NK-92 treated with Interleukin-12 subunit alpha and Interleukin-12 subunit beta, amount 100 ng/mL, for 24 hours (cell line): ENCODE measurements at regions not wholly inside any gene's neighbourhood (a gene's known extent, or its start where the extent isn't known, plus 50 kb on each side); places are given as distances from the start of the nearest gene placed in this dataset.

Source experiments
- DNase-seq: peaks from one replicate; lab custom pipeline; 2025; lab: John Stamatoyannopoulos, UW

DNA sequence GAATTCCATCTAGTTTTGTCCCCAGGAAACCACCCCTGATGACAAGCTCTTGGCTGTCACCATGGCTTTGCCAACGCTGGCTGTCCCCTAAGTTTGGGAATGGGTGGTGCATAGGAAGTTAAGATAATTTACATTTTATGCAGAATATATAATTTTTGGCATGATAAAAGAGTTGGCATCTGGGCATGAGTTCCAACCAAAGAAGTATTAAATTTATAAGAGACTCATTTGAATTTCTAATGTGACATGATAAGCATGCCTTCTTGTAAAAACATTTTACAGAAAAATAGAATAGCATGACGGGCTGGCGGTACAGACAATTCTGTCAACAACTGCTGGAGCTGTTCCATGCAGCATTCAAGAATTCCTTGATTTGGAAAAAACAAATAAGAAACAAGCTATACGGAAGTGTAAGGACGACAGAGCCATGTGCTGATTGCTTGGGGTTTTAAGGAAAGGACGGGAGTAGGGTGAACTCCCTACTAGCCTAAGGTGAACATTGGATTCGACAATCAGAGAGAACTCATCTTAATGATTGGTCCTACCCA lies 106.8 kb upstream of the C1orf21 start:
- DNase-seq = no peak

DNA sequence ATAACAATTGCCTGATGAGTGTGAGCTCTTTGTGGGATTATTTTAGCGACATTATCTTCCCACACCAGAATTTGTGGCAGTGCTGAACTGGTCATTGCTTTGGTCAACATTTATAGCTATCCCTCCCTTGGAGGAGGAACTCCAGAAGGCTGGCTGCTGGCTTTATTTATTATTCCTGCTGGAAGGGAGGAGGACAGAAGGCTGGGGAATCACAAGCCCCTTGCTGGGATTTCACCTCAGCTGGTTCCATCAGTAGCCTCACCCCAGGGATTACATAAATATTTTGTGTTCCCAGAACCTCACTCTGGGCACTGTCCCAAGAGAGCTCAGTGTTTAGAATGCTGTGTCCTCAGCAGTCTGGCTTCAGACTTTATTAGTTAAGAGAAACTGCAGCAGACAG lies 102.8 kb upstream of the C1orf21 start:
- DNase-seq = no peak

DNA sequence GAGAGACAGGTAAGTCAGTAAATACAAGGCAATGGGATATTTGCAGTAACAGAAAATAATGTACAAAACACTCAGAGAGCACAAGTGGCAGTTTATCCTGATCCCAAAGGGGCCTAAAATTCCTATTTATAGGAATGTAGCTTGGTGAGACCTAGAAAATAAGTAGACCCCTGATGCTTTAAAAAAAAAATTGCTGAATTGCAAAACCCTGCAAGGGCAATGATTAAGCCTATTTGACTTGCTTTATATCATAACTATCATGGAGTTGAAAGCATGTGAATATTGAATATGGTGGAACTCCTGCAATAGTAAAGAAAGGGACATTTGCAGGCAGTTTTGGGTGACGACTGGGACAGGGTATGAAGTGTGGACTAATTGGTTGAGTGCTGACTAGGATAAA lies 101.9 kb upstream of the C1orf21 start:
- no peak for DNase-seq

DNA sequence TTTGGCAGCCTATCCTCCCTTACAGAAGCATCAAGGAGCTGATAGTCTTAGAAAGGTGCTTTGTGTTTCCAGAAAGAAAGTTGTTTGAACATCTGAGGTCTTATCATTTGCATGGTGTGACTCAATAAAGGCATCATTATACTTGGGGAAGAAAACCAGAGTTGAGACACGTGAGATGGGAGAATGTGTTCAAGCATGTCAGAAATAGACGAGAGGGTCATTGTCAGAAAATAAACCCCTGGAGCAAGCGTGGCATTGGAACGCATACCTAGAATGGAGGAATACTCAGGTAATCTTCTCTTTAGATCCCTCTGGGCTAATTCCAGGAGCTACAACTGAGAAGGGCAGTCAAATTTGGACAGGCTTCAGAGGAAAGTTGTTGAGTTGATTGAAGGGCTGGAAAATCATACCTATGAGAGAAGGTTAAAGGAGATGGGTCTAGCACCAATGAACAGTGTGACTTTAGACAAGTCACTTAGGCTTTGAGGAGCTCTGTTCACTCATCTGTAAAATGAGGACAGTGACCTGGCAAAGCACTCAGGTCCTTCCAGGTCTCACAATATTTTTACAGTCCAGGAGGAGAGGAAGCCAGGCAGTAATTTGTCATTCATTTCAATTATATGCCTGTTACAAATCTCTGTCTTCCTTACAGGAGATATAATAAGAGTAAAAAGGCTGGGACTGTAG lies 101.3 kb upstream of the C1orf21 start:
- DNase-seq = no peak

GRCh38 chr1:184287001-184287400 lies 99.8 kb upstream of the C1orf21 start:
- DNase-seq = no peak

DNA sequence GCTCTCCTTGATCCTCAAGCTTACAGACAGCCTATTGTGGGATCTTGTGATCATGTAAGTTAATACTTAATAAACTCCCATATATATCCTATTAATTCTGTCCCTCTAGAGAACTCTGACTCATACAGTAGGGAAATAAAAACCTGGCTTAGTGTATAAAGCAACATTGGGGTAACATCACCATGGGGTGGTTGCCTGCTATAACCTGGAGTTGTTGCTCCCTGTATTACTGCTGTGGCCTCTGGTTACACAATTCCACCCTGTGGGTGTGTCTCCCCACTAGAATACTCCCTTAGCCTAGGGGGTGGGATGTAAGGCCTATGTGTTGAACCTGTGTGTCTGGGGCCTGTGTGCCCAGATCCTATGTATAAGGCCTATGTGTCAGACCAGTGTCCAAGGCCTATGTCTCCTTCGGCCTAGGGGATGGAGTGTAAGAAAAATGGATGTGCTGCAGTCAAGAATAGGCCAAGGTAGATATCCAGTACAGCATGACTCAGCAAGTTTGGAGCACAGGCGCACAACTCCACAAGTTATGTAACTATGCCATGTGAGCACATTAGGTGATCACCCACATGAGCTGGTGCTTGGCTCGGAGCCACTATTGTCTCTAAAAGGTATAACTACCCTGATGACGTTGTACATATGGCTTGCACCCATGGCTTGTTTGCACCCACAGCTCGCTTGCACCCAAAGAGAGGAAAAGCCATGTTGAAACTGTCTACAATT lies 96.8 kb upstream of the C1orf21 start:
- no peak for DNase-seq

- DNase-seq = no peak
These were observed 95.1 kb upstream of the C1orf21 start for GRCh38 chr1:184291701-184292100.

DNA sequence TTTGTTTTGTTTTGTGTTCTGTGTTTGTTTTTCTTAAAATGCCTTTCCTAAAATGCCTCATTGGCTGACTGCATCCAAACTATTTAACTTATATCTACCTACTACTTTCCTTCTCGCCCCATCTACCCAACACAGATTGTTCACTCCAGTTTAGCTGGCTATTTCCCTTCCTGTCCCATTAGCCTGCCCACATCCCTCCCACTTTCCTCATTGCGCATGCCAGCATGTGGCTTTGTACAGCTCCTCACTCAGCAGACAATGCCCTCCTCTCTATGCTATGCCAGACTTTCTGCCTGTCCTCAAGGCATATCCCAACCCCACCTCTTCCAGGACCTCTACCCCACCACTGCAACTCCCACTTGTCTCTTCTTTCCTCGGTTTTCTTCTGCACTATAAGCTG lies 94.7 kb upstream of the C1orf21 start:
- no peak for DNase-seq

DNA sequence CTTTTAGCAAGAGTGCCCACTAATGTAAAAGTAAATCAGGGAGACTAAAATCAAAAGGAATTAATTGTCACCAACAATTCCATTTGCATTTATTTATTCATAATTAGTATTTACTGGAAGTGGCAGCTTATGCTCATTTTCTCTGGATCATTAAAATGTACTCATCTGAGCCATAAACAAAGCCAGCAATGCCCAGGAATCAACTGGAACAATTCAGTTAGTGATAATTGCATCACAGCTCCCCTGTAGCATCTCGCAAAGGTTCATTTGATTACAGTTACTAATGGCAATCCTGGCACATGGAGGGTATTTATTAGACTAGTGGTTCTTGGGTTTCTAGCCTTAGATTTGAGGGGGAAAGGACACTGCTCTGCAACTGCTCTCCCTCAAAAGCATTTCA lies 92.7 kb upstream of the C1orf21 start:
- no peak for DNase-seq

GRCh38 chr1:184296466-184297243 lies 90.2 kb upstream of the C1orf21 start:
- DNase-seq = no peak

DNA sequence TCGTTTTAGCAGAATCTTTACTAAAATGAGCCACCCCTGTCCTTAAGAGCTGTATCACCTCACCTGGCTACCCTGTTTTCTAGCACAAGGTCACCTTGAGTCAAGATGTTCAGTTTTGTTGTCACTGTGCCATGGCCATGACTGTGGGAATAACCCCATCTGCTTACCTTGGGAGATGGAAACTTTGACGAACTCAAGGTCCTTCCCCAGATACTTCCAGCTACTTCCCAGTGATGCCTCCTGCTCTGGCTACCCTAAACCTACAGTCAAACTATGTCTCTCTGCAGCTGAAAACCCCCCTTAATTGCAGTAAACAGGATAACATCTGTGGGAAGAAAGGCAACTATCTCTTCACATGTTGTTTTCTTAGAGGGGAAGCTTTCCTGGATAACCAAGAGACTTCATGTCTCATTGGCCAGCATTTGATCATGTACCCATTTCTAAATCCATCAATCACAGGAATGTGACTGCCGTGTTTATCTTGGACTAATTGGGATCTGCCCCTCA lies 89.5 kb upstream of the C1orf21 start:
- no peak for DNase-seq

GRCh38 chr1:184298440-184299405 lies 88.1 kb upstream of the C1orf21 start:
- DNase-seq = no peak

DNA sequence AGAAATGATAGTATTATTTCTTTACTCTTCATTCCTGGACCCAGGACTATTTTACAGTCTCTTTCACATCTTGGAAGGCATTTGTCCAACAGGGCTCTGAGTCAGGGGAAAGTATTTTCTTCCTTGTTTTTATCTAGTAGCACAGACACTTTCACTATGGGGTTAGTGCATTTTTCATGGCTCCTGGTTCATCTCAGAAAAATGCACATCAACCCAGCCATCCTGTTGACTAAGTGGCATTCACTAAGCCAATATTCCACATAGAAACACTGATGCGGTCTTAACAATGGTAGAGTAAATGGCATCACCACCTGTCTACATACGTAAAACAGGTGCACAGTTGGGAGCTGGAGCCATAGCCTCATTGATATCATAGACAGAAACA lies 87.4 kb upstream of the C1orf21 start:
- DNase-seq = no peak

- no peak for DNase-seq
These were observed 87.0 kb upstream of the C1orf21 start for GRCh38 chr1:184299796-184300195.

DNA sequence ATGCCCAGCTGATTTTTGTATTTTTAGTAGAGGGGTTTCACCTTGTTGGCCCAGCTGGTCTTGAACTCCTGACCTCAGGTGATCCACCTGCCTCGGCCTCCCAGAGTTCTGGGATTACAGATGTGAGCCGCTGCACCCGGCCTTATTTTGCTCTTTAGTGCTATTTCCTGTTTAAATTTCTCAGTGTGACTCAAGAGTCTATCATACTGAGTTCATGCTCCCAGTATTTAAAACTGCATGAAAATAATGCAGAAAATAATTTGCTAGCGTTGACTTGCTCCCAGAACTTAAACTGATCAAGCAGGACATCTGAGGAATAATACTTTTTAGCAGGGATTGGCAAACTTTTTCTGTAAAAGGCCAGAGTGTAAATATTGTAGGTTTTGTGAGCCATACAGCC lies 86.4 kb upstream of the C1orf21 start:
- no peak for DNase-seq

GRCh38 chr1:184301227-184301626 lies 85.6 kb upstream of the C1orf21 start:
- no peak for DNase-seq

- no peak for DNase-seq
These were observed 84.5 kb upstream of the C1orf21 start for GRCh38 chr1:184302346-184302745.

DNA sequence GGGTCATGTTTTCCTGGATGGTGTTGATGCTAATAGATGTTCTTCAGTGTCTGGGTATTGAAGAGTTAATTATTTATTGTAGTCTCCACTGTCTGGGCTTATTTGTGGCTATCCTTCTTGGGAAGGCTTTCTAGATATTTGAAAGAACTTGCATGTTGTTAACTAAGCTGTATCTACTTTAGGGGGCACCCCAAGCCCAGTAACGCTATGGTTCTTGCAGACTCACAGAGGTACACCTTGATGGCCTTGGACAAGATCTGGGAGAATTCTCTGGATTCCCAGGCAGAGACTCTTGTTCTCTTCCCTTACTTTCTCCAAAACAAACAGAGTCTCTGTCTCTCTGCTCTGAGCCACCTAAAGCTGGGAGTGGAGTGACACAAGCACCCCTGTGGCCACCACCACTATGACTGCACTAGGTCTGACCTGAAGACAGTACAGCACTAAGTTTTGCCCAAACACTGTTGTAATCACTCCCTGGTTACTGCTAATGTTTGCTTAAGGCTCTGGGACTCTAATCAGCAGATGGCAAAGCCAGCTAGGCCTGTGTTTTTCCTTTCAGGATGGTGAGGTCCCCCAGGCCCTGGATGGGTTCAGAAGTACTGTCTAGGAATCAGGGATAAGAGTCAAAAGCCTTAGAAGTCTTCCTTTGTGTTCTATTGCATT lies 76.5 kb upstream of the C1orf21 start:
- no peak for DNase-seq

- DNase-seq = no peak
These were observed 75.2 kb upstream of the C1orf21 start for GRCh38 chr1:184311580-184311979.

DNA sequence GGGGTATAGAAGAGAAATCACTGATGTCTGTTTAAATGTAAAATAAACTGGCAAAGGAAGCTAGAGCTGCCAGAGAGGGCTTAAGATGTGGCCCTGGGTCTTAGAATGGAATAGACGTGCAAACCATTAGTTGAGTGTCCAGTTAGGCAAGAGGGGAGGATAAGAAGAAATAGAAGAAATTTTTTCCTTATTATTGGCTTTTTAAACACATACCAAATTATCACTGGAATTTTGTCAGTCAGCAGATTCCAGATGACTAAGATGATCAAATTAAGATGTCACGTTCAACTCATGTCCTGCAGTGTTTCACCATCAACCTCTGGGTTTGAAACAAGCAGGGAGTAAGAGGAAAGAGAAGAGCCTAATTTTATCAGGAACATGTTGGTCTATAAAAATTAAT lies 71.6 kb upstream of the C1orf21 start:
- no peak for DNase-seq

DNA sequence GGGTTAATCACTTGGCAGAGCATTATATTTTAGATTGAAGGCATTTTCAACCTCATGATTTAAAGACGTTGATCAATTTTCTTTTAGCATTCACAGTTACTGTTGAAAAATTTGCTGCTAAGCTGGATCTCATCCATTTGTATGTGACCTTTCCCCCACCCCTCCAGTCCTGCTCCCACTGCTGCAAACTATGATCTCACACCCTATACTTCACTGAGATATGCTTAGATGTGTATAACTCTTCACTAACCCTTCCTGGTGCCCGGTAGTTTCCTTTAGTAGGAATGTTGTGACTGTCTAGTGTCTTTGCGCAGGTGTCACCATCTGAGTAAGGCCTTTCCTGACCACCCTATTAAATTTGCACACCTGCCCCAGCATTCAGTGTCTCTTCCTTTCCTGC lies 67.0 kb upstream of the C1orf21 start:
- no peak for DNase-seq
